ENCODE measurements at regions not wholly inside any gene's neighbourhood (a gene's known extent, or its start where the extent isn't known, plus 50 kb on each side); places are given as distances from the start of the nearest gene placed in this dataset.

- DNase-seq (ENCODE audit: low spot score), result no peak
Measured at GRCh38 chr6:85127696-85128243, 322.1 kb upstream of the NT5E start.

- DNase-seq (ENCODE audit: low spot score), result no peak
Measured at GRCh38 chr6:85127168-85127498, 322.8 kb upstream of the NT5E start.

DNA sequence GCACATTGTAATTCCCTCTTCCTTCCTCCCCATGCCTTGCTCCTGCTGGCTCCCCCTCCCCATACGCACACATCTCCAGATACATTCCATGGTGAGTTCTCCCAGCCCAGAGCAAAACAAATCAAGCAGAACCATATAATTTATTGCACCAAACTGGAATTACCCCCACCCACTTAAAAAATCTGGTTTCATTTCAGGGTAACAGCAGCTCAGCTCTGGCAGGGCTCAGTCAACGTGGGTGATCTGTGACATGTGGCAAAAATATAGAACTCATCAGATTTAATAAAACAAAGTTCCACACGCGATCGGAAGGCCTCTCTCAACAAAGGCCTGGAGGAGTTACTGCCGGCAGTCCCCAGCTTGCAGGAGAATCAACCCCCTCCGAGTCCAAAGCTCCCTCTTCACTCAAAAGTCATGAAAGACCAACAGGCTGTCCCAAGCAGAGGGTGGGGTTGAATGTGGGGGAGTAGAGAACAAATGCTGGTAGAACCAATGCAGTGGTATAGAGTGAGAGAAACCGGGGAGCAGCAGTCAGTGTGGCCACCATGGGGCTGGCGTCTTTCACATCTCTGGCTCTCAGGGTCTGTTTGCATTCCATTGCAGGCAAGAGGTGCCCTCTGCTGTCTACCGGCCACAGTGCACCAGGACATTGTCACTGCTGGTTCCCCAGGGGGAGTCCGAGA is 323.3 kb upstream of the NT5E start:
- no peak for DNase-seq (ENCODE audit: low spot score)

GRCh38 chr6:85125526-85125925 is 324.4 kb upstream of the NT5E start:
- DNase-seq (ENCODE audit: low spot score), result no peak

- no peak for DNase-seq (ENCODE audit: low spot score)
Measured at GRCh38 chr6:85124472-85125354, 325.2 kb upstream of the NT5E start.

DNA sequence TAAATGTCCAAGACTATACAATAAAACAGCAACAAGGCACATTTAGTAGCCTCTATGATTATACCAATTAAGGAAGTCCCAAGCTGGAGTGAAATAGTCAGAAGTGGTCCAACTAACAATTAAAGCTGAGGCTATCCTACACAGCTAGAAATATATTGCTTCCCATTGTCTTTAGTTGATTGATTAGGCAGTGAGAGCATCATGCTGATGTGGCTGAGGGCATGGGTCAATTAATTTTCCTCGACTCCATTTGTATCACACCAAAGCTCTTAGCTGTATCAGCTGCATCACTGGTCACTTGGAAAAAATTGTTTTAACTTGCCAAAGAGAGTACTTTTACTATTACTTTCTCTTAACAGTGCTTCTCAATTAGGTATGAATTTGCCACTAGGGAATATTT is 328.7 kb upstream of the NT5E start:
- DNase-seq (ENCODE audit: low spot score), result no peak

- DNase-seq (ENCODE audit: low spot score), result no peak
Measured at GRCh38 chr6:85118652-85119235, 331.1 kb upstream of the NT5E start.

- DNase-seq (ENCODE audit: low spot score), result no peak
Measured at GRCh38 chr6:85118233-85118632, 331.6 kb upstream of the NT5E start.

GRCh38 chr6:85116475-85116874 is 333.4 kb upstream of the NT5E start:
- DNase-seq (ENCODE audit: low spot score), result no peak

DNA sequence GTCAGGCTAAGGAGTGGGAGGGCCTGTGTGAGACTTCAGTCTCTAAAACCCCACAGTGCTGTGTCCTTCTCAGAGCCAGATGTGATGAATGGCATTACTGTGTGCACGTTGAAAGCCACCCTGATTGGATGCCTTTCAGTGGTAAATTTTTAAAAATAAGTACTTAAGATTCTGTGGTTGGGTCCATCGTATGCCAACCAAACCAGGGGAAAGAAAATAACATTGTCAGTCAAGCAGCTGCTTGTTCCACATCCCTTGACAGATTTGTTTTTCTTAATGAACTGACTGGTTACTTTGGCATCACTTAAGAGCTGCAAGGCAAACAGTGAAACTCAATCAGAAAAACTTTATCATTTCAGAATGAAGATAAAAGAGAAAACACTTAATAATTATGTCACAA is 334.0 kb upstream of the NT5E start:
- DNase-seq (ENCODE audit: low spot score), result no peak

DNA sequence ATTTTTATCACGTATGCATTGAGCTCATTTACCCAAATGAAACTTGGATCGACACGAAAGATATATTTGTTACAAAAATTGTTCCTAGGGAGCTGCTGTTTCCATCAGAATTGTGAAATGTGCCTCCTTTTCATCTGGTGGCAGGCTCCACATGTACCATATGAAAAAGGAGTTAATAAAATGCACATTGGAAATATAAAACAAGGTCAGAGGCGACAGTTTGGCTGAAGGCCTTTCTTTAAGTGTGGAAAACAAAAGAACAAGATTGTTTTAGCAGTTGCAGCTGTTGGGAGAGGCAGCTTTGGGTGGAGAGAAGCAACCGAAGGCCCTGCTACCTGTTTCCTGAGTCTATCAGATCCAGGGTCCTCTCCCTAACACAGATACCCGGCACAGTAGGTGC is 334.5 kb upstream of the NT5E start:
- DNase-seq (ENCODE audit: low spot score), result no peak

DNA sequence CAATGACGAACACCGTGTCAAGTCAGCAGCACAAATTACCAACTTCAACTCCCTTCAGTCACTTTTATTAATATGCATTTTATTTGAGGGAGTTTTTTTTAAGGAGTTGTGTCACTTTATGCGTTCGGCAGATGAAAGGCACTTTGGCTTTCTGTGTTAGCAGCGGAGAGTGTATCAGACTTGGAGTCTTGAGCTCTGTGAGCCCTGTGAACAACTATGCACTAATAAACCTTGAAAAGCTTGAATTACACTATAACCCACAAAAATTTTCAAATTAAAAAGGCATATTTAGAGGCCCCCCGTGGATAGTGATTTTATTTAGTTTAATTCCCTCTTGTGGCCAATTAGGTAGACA is 335.3 kb upstream of the NT5E start:
- no peak for DNase-seq (ENCODE audit: low spot score)

DNA sequence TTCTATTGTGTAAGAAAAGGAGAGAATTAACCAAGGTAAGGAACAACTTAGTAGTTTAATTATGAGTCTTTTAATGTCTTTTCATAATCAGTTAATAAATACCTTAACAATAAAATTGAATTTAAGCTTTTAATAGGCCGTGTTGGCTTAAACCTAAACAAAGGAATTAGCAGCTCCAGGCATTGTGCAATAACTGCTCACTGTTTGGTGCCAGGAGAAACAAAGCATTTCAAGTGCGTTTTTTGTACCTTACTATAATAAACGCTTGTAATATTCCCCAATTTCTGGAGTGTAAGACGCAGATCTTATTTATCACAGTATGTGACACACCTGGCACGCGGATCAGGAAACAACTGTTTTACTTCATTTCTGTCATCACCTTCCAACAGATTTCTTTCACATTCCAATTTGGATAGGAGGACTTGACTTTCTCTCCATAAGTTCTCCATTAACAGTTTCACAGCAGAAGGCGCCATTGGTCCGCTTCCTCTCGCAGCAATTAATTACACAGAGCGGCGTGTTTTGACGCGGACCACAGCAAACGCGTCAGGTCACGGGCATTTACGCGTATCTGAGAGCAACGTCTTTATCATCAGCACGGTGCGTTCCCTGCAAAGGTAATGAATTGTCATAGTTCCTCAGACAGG is 335.8 kb upstream of the NT5E start:
- no peak for DNase-seq (ENCODE audit: low spot score)

DNA sequence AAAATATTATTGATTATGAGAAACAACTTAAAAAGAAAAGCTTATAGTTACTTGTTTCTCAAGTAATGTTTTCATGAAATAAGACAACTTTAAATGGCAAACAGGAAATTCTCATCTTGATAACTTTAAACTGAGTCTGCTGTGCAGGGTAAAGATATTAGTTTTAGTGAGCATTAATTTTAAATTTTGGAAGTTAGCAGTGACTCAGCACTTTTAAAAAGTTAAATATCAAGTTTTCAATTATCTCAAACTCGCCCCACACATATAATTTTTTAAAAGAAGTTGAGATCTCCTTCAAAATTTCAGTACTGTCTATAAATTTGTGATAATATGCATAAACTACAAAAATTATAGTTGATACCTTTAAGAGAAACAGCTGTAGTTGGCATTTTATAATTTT is 337.3 kb upstream of the NT5E start:
- no peak for DNase-seq (ENCODE audit: low spot score)

- no peak for DNase-seq (ENCODE audit: low spot score)
Measured at GRCh38 chr6:85111481-85112011, 338.3 kb upstream of the NT5E start.

GRCh38 chr6:85110943-85111342 is 338.9 kb upstream of the NT5E start:
- DNase-seq (ENCODE audit: low spot score), result no peak

DNA sequence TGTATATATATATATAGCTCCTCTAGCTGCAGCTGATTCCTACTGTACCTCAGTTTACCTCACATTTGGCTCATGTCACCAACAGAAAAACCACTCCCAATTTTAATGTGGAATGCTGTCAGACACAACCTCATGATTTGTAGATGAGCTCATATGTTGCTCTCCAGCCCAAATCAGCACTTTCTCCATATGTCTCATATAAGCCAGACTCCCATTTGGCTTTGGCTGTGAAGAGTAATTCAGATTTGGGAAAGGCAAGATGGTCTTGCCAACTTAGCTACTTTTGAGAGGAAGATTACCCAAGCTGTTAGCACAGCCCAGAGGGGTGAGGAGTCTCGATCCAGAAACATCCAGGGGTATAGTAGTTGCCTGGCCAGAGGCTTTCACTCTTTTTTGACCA is 342.2 kb upstream of the NT5E start:
- no peak for DNase-seq (ENCODE audit: low spot score)

DNA sequence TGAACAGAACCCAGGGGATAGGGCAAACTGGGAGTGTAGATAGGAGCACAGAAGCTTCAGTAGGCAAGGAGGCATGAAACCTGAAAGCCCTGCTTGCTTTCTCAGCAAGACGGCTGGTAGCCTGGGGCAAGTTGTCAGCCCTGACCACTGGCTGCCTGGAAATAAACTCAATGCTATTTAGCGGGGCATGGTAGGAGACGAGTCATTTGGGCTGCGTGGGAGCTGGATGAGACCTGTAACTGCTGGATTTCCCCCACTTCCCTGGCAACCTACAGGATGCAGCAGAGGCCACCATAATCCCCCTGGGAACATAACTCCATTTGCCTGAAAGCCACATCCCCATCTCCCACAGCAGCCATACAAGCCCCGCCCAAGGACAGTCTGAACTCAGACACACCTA is 332.6 kb upstream of the TBX18 start:
- DNase-seq (ENCODE audit: low spot score), result no peak

DNA sequence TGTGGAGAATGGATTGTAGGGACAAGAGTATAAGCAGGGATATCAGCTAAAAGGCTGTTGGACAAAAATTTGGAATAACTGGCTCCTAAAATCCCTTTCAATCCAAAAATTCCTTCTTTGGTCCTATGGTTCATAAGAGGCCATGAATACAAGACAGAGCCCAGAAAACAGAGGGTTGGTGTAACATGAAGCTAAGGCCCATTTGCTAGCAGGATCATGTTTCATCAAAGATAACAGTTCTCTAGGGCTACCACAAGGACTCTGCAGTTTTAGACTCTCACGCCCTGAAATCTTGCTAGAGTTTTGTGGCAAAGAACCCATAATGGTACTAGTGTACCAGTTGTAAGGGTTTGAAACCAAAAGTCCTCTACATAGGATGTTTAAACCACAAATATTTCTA is 327.8 kb upstream of the TBX18 start:
- no peak for DNase-seq (ENCODE audit: low spot score)

GRCh38 chr6:85089255-85089654 is 324.9 kb upstream of the TBX18 start:
- no peak for DNase-seq (ENCODE audit: low spot score)

DNA sequence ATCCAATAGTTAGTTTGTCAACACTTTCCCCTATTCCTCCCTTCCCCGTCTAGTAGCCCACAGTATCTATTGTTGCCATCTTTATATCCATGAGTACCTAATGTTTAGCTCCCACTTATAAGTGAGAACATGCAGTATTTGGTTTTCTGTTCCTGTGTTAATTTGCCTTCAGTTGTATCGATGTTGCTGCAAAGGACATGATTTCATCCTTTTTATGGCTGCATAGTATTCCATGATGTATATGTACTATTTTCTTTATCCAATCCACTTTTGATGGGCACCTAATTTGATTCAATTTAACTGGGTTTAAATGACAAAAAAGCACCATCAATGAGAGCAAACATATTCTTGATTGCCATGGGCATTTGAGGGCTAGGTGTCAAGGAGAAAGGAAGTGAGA is 321.5 kb upstream of the TBX18 start:
- no peak for DNase-seq (ENCODE audit: low spot score)

GRCh38 chr6:85081102-85081501 is 316.7 kb upstream of the TBX18 start:
- no peak for DNase-seq (ENCODE audit: low spot score)

Measured in CD4-positive, alpha-beta T cell treated with Interleukin-6 at 100 ng/mL for 8 hours (primary cell).